ENCODE measurements at regions not wholly inside any gene's neighbourhood (a gene's known extent, or its start where the extent isn't known, plus 50 kb on each side); places are given as distances from the start of the nearest gene placed in this dataset.

- TF ChIP-seq CTCF (IDR thresholded peaks at IDR 0.05) (no peak), POLR2A (IDR thresholded peaks at IDR 0.05) (no peak), POLR2AphosphoS5 (IDR thresholded peaks at IDR 0.05) (no peak)
These were observed 72.3 kb downstream of the PRR15 start for GRCh38 chr7:29636009-29636351.

Measured in prostate gland (tissue), 2 donors.